K562 (cell line): ENCODE measurements at regions not wholly inside any gene's neighbourhood (a gene's known extent, or its start where the extent isn't known, plus 50 kb on each side); places are given as distances from the start of the nearest gene placed in this dataset.

Source experiments
- CTCF ChIP-seq, 3 experiments: IDR thresholded peaks in 2 of 3; conservative IDR thresholded peaks in 1 of 3; 2 replicates each; pipeline ENCODE4 v1.5.1; 2011 to 2012; ENCODE audit warnings: low read length in 3 of 3, mild to moderate bottlenecking in 3 of 3, control low read depth in 2 of 3, improper control_type of control experiment in 1 of 3, inconsistent platforms in 1 of 3, low read depth in 1 of 3, mixed read lengths in 1 of 3, moderate library complexity in 1 of 3; ENCODE audit not compliant: insufficient read depth in 2 of 3
- MAX ChIP-seq: sonication (generic); formaldehyde crosslinking; IDR thresholded peaks from 2 replicates; pipeline ENCODE4 v1.9.0; 2022; ENCODE audit warnings: mild to moderate bottlenecking, missing genetic modification reagents
- POLR2A ChIP-seq: fragments of 450-650 bp; conservative IDR thresholded peaks from 2 replicates; pipeline ENCODE4 v1.6.1; 2016
- SIX5 ChIP-seq, 2 experiments: IDR thresholded peaks; 2 replicates each; pipeline ENCODE4 v1.6.1; 2011; ENCODE audit warnings: low read length in 2 of 2, borderline replicate concordance in 1 of 2, low read depth in 1 of 2, mild to moderate bottlenecking in 1 of 2, moderate library complexity in 1 of 2; ENCODE audit not compliant: insufficient read depth in 1 of 2
- TAF7 ChIP-seq: fragments of 450-650 bp; IDR thresholded peaks from 2 replicates; pipeline ENCODE4 v1.6.1; 2016; ENCODE audit warnings: missing genetic modification characterization, missing compliant biosample characterization
- ZNF507 ChIP-seq: conservative IDR thresholded peaks from 2 replicates; pipeline ENCODE4 v1.6.1; 2017; ENCODE audit warnings: missing genetic modification characterization, missing compliant biosample characterization

GRCh38 chr10:52532650-52533290, 218.7 kb downstream of the DKK1 start:
- TF ChIP-seq MAX (no peak), ZNF507 (tag) (no peak), POLR2A (no peak), SIX5 (IDR thresholded peaks at IDR 0.05; ENCODE audit: borderline replicate concordance in 1 of 2, insufficient read depth in 1 of 2, low read depth in 1 of 2, low read length in 2 of 2) (no peak), CTCF (IDR thresholded peaks at IDR 0.05 in 2 of 3, conservative IDR thresholded peaks at IDR 0.05 in 1 of 3; ENCODE audit: insufficient read depth in 2 of 3, low read depth in 1 of 3, low read length in 3 of 3) (no peak), TAF7 (tag) (no peak)
